LHCN-M2 (cell line): ENCODE measurements at regions not wholly inside any gene's neighbourhood (a gene's known extent, or its start where the extent isn't known, plus 50 kb on each side); places are given as distances from the start of the nearest gene placed in this dataset.

Source experiments
- DNase-seq: peaks from one replicate; pipeline ENCODE4 v3.0.0-alpha.2; 2012; ENCODE audit warnings: low read depth

DNA sequence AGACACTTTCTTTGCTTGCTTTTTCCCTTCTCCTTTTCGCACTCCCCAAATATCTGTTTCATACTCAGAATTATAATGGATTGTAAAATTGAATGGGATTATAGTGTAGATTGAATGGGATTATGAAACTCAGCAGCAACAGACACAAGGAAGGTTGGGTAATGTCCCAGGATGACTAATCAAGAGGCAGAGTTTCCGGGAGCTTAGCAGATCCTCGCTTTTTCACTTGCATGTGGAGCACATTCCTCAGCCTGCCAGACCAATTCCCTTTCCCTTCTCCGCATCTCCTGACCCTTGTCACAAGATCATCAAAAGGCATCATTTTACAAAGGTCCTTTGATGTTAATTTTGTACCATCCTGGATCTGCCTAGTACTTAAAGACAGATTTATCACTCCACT, 55.1 kb upstream of the SLC1A1 start:
- peak; percentile 41 for DNase-seq

DNA sequence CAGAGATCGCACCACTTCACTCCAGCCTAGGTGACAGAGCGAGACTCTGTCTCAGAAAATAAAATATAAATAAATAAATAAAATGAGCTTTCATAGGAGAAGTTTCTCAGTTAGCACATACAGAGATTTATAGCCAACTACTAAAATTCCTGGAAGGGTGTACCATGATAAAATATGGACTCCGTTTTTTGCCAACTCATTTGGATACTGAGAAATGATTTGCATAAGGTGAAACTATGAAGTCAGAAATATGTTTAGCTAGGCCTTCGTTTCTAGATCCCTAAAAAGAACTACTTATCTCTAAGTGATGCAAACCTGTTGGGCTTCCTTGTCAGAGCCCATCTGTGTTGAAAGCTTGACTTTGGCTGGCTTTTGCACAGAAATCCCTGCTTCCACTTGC, 56.9 kb upstream of the SLC1A1 start:
- DNase-seq = no peak

DNA sequence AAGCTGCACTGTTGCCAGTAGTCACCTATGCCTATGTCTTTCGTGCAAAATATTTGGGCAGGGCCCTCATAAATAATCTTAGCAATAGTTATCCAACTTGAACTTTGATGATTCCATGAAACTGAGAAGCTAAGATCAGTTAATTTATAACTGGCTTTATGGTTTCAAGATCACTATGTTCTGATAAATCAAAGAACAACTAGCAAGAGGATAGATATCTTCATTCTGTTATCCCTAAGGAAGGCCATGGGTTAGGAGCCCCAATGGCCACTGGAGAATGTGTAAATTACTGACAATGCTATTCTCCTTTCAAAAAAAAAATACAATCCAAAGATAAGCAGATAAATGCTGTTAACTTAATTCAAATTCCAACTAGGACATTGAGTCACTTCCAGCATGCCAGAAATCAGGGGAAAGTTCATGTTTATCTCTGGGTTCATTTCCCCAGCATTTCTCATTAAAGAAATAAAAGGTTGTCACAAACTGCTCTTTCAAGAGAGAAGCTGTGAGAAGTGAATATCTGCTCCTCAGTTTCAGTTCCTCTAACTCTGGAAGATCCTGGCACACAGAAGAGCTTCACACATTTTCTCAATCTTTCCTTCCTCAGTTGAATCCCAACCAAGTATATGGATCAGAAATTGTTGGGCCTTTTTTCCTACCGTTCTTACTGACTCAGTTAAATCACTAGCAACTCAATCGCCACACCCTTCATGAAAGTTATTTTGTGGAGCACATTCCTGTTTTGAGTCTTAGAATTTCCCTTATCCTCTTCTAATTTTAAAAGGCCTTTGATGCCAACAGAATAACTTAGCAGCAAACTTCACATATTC, 59.6 kb upstream of the SLC1A1 start:
- DNase-seq = no peak

DNA sequence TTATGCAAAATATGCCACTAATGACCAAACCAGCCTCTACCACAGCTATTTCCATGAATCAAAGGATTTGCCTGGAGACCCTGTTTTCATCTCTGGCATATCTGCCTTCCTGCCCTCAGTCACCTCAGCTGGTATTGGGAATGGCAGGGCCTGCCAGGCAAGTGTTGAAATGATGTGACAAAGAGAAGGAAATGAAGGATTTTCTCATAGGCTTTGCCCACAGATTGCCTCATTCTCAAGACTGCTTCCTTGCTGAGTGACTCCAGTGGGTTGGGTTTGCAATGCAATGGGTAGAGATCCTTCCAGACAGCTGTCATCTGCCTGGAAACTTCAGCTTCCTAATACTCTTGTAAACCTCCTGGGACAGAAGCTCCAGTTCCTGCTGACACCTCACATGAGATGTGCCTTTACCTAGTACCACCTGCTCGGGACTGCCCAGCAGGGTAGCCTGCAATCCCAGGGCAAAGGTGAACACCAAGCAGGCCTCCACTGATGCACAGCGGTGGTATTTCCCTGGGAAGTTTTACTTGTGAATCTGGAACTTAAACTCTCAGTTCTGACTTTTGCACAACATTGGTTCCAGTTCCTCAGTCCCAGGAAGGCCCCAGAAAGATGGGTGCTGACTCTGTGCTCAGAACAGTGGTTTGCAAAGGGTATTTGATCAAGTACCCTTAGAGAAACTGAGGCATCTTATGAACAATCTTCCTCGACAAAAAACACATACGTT, 64.8 kb upstream of the SLC1A1 start:
- DNase-seq = peak; percentile 56

- no peak for DNase-seq
Observed at GRCh38 chr9:4424891-4425290, 65.4 kb upstream of the SLC1A1 start.

GRCh38 chr9:4424038-4424437, 66.2 kb upstream of the SLC1A1 start:
- DNase-seq = no peak

DNA sequence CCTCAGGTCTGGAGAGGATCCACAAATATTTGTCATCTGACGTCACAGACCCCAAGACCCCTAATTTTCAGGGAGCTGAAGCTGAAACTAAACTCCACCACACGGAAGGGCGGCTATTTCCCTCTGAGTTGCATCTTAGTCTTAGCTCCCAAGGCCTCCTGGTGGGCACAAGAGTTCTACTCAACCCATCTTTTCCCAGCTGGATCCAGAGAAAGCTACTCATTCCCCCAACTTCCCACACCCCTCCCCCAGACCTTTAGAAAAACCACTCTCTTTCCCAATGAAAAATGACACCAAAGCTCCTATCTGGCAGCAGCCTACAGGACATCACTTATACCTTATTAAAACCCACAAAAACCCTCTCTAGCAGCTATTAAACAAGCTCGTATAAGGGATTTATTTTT, 67.1 kb upstream of the SLC1A1 start:
- DNase-seq = no peak

GRCh38 chr9:4422495-4422894, 67.8 kb upstream of the SLC1A1 start:
- DNase-seq = no peak

DNA sequence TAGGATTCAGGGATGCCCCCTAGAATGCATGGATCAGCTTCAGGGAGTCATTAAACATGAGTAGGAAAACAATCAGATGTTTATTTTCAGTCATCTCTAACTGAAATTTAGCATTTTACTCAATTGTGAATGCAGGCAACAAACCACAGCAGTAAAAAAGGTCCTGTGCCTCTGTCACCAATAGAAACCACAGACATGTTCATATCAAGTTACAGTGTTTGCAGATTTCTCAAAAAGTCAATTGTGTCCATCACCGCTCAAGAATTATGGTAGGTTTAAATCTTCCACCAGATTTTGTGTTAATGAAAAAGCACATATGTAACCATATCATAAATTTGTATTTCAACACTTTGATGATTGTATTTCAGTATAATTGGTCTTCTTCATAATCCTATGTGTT, 68.4 kb upstream of the SLC1A1 start:
- DNase-seq = no peak

- DNase-seq = no peak
Observed at GRCh38 chr9:4420351-4420750, 69.9 kb upstream of the SLC1A1 start.

GRCh38 chr9:4417578-4418325, 72.5 kb upstream of the SLC1A1 start:
- DNase-seq = peak; percentile 30

DNA sequence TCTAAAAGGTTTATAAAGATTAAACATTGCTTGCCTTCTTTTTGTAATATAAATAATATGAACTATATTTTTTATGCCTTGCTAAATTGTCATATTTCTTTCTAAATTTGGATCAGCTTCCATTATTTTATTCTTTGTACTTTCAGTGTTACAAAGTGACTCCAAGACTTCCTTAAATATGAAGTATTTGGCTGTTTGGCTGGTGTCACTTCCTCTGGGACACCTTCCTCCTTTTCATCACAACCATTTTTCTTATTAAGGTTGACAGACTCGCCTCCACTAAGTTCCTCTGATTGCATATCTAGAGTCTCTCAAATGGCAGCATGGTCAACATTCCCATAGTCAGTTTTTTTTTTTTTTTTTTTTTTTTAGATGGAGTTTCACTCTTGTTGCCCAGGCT, 73.8 kb upstream of the SLC1A1 start:
- no peak for DNase-seq

DNA sequence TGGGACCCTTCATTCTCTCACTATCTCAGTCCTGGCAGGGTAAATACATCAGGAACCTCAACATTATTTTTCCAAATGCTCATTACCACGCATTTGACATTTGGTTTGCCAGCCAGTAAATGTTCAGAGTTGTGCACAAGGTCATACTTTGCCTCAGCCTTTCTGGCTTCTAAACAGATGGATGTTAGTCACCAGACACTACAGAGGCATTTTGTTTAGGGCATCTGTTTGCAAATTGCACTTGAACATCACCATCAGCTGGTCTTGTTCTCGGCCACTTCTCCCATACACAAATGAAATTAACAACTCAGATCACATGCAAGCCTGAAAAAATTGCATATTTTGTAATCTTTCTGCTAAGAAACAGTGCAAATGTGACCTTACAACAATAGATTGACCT, 75.0 kb upstream of the SLC1A1 start:
- peak; percentile 26 for DNase-seq

DNA sequence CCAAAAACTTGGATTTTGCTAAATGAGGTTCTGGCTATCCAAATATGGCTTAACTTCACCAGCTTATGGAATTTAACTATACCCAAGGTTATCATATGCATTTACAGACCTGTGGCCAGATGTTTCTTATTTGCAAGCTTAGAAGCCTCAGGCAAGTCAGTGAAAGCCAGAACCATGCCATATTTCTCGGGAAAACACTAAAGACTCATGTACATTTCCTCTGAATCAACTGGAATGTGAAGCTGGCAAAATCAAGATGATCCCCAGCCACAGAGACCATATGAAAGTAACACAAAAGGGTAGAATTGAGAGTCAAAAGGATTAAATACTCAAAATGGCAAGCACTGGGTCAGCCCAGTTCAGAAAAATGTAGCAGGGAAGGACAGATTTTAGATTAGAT, 76.4 kb upstream of the SLC1A1 start:
- no peak for DNase-seq

- DNase-seq = no peak
Observed at GRCh38 chr9:4404156-4404555, 86.1 kb upstream of the SLC1A1 start.

DNA sequence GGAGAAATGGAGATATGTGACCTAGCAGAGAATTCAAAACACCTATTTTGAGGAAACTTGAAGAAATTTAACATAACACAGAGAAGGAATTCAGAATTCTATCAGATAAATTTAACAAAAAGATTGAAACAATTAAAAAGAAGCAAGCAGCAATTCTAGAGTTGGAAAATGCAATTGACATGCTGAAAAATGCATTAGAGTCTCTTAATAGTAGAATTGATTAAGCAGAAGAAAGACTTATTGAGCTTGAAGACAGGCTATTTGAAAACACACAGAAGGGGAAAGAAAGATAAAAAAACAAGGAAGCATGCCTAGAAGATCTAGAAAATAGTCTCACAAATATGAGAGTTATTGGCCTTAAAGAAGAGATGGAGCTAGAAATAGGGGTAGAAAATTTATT, 87.8 kb upstream of the SLC1A1 start:
- DNase-seq = no peak

- no peak for DNase-seq
Observed at GRCh38 chr9:4400731-4401130, 89.5 kb upstream of the SLC1A1 start.

DNA sequence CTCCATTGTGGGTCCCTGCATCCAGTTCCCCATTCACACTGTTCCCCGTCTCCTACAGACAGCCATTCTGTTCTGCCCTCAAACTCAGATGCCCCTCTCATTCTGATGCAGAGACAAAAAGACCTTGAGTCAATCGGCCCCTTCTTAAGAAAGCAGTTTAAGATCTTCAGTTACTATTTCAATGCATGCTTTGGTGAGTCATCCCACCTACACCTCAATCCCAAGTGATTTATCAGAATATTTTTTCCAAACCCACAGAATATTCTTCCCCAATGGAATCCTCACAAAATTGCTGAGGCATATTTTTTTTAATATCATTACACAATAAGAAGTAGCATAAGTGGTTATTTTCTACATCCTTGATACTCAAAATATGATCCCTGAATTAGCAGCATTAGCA, 92.4 kb upstream of the SLC1A1 start:
- DNase-seq = peak; percentile 11

DNA sequence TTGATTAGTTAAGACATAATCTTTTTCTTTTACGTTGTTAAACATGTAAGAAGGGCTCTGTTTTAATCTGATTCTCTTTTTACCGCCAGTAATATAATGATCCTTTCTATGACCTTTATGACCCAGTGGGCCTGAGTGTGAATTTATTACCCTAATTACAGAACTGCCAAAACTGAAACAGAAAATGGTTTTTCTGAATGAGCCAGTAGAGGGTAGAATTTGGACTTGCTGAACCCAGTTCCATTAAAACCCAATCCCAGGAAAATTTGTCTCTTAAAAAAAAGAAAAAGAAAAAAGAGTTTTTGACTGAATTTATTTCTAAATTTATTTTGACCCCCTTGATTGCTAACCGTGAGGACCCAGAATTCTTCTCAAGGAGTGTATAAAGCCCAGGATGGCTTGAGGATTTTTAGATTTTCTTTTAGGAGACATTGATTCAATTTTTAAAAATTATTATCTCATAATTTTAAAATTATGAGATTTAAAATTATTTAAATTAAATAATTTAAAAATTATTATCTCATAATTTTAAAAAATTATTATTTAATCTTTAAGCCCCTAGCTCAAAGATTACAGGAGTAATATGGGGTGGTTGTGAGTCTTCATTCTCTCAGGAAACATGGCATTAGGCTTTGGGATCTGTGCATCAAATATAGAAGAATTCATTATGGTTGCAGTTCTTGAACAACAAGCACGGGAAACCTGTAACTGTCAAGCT, 94.1 kb upstream of the GLIS3 start:
- DNase-seq = no peak

- no peak for DNase-seq
Observed at GRCh38 chr9:4389755-4390154, 89.9 kb upstream of the GLIS3 start.

DNA sequence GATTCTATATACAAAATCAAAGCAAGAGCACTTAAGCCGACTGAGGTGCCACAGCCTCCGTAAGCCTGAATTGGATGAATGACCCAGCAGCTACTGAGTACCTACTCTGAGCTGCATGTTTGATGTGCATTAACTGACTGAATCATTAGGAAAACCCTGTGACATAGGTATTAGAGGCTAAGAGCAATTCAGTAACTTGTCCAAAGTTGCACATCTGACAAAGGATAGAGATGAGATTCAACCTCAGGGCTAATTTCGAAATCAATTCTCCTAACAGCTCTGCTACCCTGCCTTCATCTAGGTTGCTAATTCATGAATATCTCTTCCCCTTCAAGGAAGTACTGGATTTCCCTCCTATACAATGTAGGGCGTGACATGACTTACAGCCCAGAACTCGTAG, 89.1 kb upstream of the GLIS3 start:
- no peak for DNase-seq

- DNase-seq = no peak
Observed at GRCh38 chr9:4386819-4387218, 87.0 kb upstream of the GLIS3 start.
